ENCODE measurements at regions not wholly inside any gene's neighbourhood (a gene's known extent, or its start where the extent isn't known, plus 50 kb on each side); places are given as distances from the start of the nearest gene placed in this dataset.

DNA sequence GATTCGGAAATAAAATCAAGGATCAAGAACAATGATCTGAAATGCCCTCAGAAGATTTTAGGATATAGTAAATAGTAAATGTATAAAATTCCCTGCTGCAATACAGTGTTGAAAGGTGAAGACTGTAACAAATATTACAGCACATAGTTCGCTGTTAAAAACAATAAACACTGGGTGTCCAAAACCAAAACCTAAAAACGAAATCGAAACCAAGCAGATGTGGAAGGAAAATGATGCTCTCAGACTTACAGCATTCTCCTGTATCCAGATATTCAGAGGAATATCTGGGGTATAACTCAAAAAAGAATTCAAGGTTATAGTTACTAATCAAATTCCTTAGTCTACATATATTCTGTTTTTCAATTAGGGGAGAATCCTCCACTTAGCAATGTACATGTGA is 708.1 kb upstream of the PCDH15 start:
- no peak overlapping the region for H3K4me3 ChIP-seq (ENCODE audit: low read length)
- DNase-seq (ENCODE audit: low read depth), result no peak
- TF ChIP-seq, protein P1, sequence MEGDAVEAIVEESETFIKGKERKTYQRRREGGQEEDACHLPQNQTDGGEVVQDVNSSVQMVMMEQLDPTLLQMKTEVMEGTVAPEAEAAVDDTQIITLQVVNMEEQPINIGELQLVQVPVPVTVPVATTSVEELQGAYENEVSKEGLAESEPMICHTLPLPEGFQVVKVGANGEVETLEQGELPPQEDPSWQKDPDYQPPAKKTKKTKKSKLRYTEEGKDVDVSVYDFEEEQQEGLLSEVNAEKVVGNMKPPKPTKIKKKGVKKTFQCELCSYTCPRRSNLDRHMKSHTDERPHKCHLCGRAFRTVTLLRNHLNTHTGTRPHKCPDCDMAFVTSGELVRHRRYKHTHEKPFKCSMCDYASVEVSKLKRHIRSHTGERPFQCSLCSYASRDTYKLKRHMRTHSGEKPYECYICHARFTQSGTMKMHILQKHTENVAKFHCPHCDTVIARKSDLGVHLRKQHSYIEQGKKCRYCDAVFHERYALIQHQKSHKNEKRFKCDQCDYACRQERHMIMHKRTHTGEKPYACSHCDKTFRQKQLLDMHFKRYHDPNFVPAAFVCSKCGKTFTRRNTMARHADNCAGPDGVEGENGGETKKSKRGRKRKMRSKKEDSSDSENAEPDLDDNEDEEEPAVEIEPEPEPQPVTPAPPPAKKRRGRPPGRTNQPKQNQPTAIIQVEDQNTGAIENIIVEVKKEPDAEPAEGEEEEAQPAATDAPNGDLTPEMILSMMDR (IDR thresholded peaks at IDR 0.05; ENCODE audit: insufficient read depth, low read depth, low read length, missing control alignments), result no peak

DNA sequence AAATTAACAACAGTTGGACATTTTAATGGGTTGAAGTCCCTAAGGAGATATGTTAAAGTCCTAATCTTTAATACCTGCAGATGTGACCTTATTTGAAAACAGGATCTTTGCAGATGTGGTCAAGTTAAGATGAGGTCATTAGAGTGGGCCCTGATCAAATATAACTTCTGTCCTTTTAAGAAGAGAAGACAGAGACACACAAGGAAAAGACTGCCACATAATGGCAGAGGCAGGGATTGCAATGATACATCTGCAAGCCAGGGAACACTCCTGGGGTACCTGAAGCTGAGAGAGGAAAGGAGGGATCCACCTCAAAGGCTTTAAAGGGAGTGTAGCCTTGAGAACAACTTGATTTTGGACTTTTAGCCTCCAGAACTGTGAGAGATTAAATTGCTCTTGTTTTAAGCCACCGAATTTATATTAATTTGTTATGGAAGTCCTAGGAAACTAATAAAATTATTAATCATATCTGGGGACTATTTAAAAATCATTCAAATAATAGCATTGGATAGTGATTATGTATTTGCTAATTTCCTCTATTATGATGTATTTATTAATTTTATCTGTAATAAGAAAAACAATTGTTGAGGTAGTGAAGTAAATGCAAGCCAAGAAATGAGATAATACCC is 700.0 kb upstream of the PCDH15 start:
- DNase-seq (ENCODE audit: low read depth), result peak; percentile 55
- TF ChIP-seq, protein P1 (IDR thresholded peaks at IDR 0.05; ENCODE audit: insufficient read depth, low read depth, low read length, missing control alignments), result peak; percentile 78

DNA sequence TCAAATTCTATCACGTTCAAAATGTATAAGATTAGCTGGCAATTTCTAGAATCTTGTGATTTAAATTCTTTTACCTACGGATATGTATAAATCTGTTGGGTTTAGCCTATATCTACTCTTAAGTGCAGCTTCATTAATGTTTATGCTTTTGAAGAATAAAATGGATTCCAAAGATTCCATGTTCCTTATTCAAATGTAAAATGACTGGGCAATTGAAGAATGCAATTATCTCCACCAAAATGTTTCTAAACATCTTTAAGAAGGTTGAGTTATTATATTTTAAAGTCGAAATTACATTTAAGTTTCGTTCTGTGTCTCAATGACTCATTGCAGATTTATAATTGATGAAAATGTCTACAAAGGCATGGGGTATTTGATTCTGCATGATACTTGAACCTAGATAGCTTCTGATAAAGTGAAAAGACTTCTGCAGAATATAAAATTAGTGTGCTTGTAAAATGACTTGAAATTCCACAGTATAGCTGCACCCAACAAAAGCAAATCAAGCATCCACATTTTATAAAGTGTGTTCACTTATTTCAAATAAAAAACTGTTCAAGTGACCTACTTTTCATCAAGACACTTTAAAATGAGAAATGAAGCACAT is 697.0 kb upstream of the PCDH15 start:
- no peak for DNase-seq (ENCODE audit: low read depth)
- TF ChIP-seq, protein P1 (IDR thresholded peaks at IDR 0.05; ENCODE audit: insufficient read depth, low read depth, low read length, missing control alignments), result no peak
- H3K4me3 ChIP-seq (ENCODE audit: low read length), result no peak overlapping the region

More for the DNA sequence above, 700.0 kb upstream of the PCDH15 start:
- no peak overlapping the region for H3K4me3 ChIP-seq (ENCODE audit: low read length)

DNA sequence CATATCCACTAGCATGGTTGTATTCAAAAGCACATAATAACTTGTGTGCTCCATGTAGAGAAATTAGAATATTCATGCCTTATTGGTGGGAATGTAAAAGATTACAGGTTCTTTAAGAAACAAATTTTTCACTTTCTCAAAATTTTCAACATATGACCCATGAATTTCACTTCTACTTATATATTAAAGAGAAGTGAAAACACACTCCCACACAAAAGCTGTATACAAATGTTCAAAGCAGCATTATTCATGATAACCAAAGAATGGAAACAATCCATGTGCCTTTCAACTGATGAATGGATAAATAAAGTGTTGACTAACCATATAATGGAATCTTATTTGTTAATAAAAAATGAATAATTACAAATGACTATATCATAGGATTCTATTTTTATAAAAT is 694.5 kb upstream of the PCDH15 start:
- TF ChIP-seq, protein P1 (IDR thresholded peaks at IDR 0.05; ENCODE audit: insufficient read depth, low read depth, low read length, missing control alignments), result no peak
- no peak for DNase-seq (ENCODE audit: low read depth)
- H3K4me3 ChIP-seq (ENCODE audit: low read length), result no peak overlapping the region

DNA sequence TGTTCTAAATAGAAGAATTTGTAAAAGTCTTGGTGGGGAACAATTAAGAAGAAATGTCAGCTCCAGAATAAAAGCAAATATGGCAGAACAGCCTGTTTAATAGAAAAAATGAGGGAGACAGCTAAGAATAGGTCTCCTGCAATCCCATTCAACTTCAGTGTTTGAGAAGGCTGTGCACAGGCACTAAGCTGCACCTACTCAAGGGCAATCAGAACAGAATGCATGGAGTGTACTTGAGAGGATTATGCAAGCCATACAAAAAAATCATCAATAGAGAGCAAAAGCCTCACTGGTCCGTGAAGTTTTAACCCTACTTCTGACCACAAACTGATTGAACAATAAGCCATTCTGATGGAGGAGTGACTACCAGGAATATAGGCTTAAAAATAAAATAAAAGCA is 690.7 kb upstream of the PCDH15 start:
- DNase-seq (ENCODE audit: low read depth), result no peak
- TF ChIP-seq, protein P1 (IDR thresholded peaks at IDR 0.05; ENCODE audit: insufficient read depth, low read depth, low read length, missing control alignments), result no peak
- no peak overlapping the region for H3K4me3 ChIP-seq (ENCODE audit: low read length)

DNA sequence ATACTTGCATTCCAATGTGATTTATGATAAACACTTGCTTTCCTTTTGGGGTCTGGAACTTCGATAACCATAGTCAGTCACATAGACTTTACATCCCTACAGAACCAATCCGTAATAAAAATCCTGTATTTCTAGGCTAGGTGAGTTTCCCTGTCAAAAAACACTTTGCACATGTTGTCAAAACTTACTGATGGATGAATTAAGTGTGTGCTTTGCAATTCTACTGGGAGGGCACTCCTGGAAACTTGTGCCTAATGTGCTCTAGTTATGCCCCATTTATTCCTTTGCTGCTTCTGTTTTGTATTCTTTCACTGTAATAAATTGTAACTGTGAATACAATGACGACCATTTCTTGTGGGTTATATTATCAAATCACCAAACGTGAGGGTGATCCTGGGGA is 684.8 kb upstream of the PCDH15 start:
- TF ChIP-seq, protein P1 (IDR thresholded peaks at IDR 0.05; ENCODE audit: insufficient read depth, low read depth, low read length, missing control alignments), result no peak
- no peak overlapping the region for H3K4me3 ChIP-seq (ENCODE audit: low read length)
- no peak for DNase-seq (ENCODE audit: low read depth)

DNA sequence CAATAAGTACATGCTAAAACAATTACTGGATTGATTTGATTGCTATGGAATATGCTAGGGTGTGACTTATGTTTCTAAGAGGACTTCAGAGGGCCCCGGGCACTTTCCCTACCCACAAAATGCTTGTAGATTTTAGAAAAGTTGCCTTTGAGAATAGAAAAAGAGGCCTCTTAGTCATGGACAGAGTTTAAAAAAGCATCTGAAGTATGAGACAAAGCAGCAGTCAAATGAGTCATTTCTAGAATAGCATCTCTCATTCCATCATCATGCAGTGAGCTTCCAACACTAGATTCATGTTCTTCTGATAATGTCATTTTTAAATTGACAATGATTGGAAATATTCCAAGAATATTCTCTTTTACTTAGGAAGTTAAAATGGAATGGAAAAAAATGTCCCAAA is 675.1 kb upstream of the PCDH15 start:
- DNase-seq (ENCODE audit: low read depth), result no peak
- no peak overlapping the region for H3K4me3 ChIP-seq (ENCODE audit: low read length)
- TF ChIP-seq, protein P1 (IDR thresholded peaks at IDR 0.05; ENCODE audit: insufficient read depth, low read depth, low read length, missing control alignments), result no peak

All from epithelial cell of esophagus (primary cell).